ENCODE measurements at regions not wholly inside any gene's neighbourhood (a gene's known extent, or its start where the extent isn't known, plus 50 kb on each side); places are given as distances from the start of the nearest gene placed in this dataset.

DNA sequence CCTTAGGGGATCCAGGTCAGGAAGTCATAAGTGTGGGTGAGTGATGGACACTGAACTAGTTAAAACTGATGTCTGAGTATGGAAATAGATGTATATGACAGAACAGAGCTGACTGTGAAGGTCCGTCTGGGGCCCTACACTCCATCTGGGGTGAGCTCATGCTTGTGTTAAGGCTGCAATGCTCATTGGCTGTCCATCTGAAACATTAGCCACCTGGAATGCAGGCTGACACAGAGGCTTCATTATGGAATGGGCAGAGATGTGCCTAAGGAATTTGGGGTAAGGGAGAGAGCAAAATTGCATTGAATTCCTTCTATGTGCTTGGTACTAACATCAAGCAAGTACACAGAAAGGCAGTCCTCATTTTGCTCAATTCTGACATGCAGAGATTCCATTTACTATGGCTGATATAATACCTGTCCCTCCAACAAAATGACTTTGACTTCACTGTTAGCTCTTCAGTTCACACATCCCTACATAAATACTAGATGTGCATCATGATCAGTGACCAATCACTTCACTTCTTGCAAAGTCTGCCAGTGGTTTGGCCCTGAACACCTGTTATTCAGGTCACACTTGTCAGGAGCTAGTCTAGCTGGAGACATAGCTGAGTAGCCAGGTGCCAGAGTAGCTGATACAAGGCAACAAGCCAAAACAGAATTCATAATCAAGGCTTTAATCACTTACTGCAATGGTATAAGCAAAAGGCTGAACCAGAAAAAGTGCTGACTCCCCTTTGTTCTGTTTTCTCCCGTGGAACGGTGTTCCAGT is 128.9 kb upstream of the VWC2 start:
- POLR2A ChIA-PET, result no interaction called here
- TF ChIP-seq ZNF555 (tag by site-specific recombination; conservative IDR thresholded peaks at IDR 0.05), result no peak
- TF ChIP-seq, protein P1, sequence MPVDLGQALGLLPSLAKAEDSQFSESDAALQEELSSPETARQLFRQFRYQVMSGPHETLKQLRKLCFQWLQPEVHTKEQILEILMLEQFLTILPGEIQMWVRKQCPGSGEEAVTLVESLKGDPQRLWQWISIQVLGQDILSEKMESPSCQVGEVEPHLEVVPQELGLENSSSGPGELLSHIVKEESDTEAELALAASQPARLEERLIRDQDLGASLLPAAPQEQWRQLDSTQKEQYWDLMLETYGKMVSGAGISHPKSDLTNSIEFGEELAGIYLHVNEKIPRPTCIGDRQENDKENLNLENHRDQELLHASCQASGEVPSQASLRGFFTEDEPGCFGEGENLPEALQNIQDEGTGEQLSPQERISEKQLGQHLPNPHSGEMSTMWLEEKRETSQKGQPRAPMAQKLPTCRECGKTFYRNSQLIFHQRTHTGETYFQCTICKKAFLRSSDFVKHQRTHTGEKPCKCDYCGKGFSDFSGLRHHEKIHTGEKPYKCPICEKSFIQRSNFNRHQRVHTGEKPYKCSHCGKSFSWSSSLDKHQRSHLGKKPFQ (tag by site-specific recombination; IDR thresholded peaks at IDR 0.05), result no peak
- TF ChIP-seq ZNF157 (tag by site-specific recombination; IDR thresholded peaks at IDR 0.05), result no peak
- TF ChIP-seq KLF10 (tag by site-specific recombination; IDR thresholded peaks at IDR 0.05), result no peak
- TF ChIP-seq, protein P2, sequence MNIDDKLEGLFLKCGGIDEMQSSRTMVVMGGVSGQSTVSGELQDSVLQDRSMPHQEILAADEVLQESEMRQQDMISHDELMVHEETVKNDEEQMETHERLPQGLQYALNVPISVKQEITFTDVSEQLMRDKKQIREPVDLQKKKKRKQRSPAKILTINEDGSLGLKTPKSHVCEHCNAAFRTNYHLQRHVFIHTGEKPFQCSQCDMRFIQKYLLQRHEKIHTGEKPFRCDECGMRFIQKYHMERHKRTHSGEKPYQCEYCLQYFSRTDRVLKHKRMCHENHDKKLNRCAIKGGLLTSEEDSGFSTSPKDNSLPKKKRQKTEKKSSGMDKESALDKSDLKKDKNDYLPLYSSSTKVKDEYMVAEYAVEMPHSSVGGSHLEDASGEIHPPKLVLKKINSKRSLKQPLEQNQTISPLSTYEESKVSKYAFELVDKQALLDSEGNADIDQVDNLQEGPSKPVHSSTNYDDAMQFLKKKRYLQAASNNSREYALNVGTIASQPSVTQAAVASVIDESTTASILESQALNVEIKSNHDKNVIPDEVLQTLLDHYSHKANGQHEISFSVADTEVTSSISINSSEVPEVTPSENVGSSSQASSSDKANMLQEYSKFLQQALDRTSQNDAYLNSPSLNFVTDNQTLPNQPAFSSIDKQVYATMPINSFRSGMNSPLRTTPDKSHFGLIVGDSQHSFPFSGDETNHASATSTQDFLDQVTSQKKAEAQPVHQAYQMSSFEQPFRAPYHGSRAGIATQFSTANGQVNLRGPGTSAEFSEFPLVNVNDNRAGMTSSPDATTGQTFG (tag by site-specific recombination; IDR thresholded peaks at IDR 0.05; ENCODE audit: borderline replicate concordance), result no peak
- no peak for TF ChIP-seq ZNF155 (tag by site-specific recombination; IDR thresholded peaks at IDR 0.05)
- no peak for TF ChIP-seq ZNF24 (tag by site-specific recombination; IDR thresholded peaks at IDR 0.05)
- no peak for TF ChIP-seq EGR2 (tag by site-specific recombination; IDR thresholded peaks at IDR 0.05; ENCODE audit: low read depth)
- TF ChIP-seq ZNF501 (tag by site-specific recombination; IDR thresholded peaks at IDR 0.05), result no peak
- Histone ChIP-seq H3K27ac (ENCODE audit: extremely low read depth, low read depth, low read length) (no peak overlapping the region), H3K4me1 (ENCODE audit: control insufficient read depth, insufficient read depth, low read length) (no peaks in the 10 kb centered on the region), H3K36me3 (ENCODE audit: control insufficient read depth in 2 of 2, insufficient read depth in 1 of 2, low read length in 2 of 2) (no peaks in the 10 kb centered on the region), H3K9me3 (ENCODE audit: control insufficient read depth, insufficient read depth, low read depth, low read length) (no peaks in the 10 kb centered on the region), H3K4me3 (ENCODE audit: low read depth, low read length) (no peak overlapping the region)
- CTCF ChIA-PET, result no interaction called here

DNA sequence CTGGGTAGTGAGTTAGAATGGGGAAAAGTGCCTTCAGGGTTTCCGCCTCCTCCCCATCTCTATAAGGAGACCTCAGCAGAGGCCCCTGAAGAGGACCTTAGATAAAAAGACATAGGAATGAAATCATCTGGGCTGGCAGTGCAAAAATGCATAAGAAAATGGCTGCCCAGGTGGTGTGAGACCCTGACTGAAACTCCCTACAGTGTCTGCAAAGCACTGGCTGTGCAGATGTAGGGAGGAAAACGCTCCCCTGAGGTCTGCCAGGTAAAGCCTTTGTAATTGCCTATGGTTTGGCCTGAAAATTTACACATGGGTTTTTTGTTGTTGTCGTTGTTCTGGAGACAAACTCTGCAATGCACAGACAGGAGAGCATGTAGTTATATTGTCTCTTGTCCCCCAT is 128.1 kb upstream of the VWC2 start:
- no peak for TF ChIP-seq PRDM1 (tag by site-specific recombination; IDR thresholded peaks at IDR 0.05)
- TF ChIP-seq, protein P3, sequence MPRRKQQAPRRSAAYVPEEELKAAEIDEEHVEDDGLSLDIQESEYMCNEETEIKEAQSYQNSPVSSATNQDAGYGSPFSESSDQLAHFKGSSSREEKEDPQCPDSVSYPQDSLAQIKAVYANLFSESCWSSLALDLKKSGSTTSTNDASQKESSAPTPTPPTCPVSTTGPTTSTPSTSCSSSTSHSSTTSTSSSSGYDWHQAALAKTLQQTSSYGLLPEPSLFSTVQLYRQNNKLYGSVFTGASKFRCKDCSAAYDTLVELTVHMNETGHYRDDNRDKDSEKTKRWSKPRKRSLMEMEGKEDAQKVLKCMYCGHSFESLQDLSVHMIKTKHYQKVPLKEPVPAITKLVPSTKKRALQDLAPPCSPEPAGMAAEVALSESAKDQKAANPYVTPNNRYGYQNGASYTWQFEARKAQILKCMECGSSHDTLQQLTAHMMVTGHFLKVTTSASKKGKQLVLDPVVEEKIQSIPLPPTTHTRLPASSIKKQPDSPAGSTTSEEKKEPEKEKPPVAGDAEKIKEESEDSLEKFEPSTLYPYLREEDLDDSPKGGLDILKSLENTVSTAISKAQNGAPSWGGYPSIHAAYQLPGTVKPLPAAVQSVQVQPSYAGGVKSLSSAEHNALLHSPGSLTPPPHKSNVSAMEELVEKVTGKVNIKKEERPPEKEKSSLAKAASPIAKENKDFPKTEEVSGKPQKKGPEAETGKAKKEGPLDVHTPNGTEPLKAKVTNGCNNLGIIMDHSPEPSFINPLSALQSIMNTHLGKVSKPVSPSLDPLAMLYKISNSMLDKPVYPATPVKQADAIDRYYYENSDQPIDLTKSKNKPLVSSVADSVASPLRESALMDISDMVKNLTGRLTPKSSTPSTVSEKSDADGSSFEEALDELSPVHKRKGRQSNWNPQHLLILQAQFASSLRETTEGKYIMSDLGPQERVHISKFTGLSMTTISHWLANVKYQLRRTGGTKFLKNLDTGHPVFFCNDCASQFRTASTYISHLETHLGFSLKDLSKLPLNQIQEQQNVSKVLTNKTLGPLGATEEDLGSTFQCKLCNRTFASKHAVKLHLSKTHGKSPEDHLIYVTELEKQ (tag by site-specific recombination; IDR thresholded peaks at IDR 0.05; ENCODE audit: borderline replicate concordance), result no peak
- TF ChIP-seq OSR2 (tag by site-specific recombination; IDR thresholded peaks at IDR 0.05), result no peak
- no peak for TF ChIP-seq ZNF660 (tag by site-specific recombination; IDR thresholded peaks at IDR 0.05)
- no peak for TF ChIP-seq ZNF157 (tag by site-specific recombination; IDR thresholded peaks at IDR 0.05)
- no peak for TF ChIP-seq GLIS1 (tag by site-specific recombination; IDR thresholded peaks at IDR 0.05)
- no peaks in the 10 kb centered on the region for H3K36me3 ChIP-seq (ENCODE audit: control insufficient read depth in 2 of 2, insufficient read depth in 1 of 2, low read length in 2 of 2)
- H3K4me3 ChIP-seq (ENCODE audit: low read depth, low read length), result no peak overlapping the region
- no peaks in the 10 kb centered on the region for H3K4me1 ChIP-seq (ENCODE audit: control insufficient read depth, insufficient read depth, low read length)
- no peak overlapping the region for H3K27ac ChIP-seq (ENCODE audit: extremely low read depth, low read depth, low read length)
- no peaks in the 10 kb centered on the region for H3K9me3 ChIP-seq (ENCODE audit: control insufficient read depth, insufficient read depth, low read depth, low read length)
- ChIA-PET CTCF (no interaction called here), POLR2A (no interaction called here)

Data from HEK293 (cell line).